OCI-LY7 (cell line): ENCODE measurements at regions not wholly inside any gene's neighbourhood (a gene's known extent, or its start where the extent isn't known, plus 50 kb on each side); places are given as distances from the start of the nearest gene placed in this dataset.

Source experiments
- BruUV-seq: library from RNA; stranded (reverse); fragments of 400-500 nt; replicated peaks from 2 replicates; lab custom pipeline; 2021; lab: Mats Ljungman, UMichigan
- CTCF ChIA-PET: fragments of 300-600 bp; sonication (Branson Sonifier 250); formaldehyde crosslinking; loops from one replicate; lab custom pipeline; 2022; ENCODE audit warnings: antibody characterized with exemption; ENCODE audit not compliant: unreplicated experiment; lab: Charles Lee
- POLR2A ChIA-PET: fragments of 300-600 bp; sonication (Branson Sonifier 250); formaldehyde crosslinking; loops from one replicate; lab custom pipeline; 2022; ENCODE audit warnings: antibody characterized with exemption; lab: Charles Lee
- DNase-seq: peaks from one replicate; pipeline ENCODE4 v3.0.0-alpha.2; 2015; ENCODE audit warnings: low spot score
- H2AFZ ChIP-seq: fragments of 200-600 bp; sonication (generic), shearing (Covaris generic); 2 replicates; pipeline ENCODE4 v1.6.1; 2014; ENCODE audit warnings: mild to moderate bottlenecking, antibody characterized with exemption, low read length, moderate library complexity
- H3K27ac ChIP-seq: fragments of 200-600 bp; sonication (generic); 2 replicates; pipeline ENCODE4 v1.5.1; 2014; ENCODE audit warnings: mixed run types, low read depth, mild to moderate bottlenecking, moderate library complexity, low read length, inconsistent platforms; ENCODE audit not compliant: poor library complexity, severe bottlenecking
- H3K36me3 ChIP-seq: fragments of 200-600 bp; sonication (generic); 2 replicates; pipeline ENCODE4 v1.6.1; 2014; ENCODE audit warnings: mild to moderate bottlenecking, antibody characterized with exemption, low read length, moderate library complexity, mixed read lengths; ENCODE audit not compliant: insufficient read depth
- H3K4me1 ChIP-seq: fragments of 200-600 bp; sonication (generic); 2 replicates; pipeline ENCODE4 v1.5.1; 2014; ENCODE audit warnings: mild to moderate bottlenecking, low read length; ENCODE audit not compliant: insufficient read depth, poor library complexity, severe bottlenecking
- H3K4me2 ChIP-seq: fragments of 200-600 bp; sonication (generic); 2 replicates; pipeline ENCODE4 v1.6.1; 2014; ENCODE audit warnings: mild to moderate bottlenecking, low read length
- H3K4me3 ChIP-seq: fragments of 200-600 bp; sonication (generic); 2 replicates; pipeline ENCODE4 v1.5.1; 2014; ENCODE audit warnings: mild to moderate bottlenecking, low read depth, low read length; ENCODE audit not compliant: poor library complexity, severe bottlenecking
- H3K79me2 ChIP-seq: fragments of 200-600 bp; sonication (generic); 2 replicates; pipeline ENCODE4 v1.6.1; 2016; ENCODE audit warnings: low read depth, mild to moderate bottlenecking, low read length, moderate library complexity, mixed read lengths; ENCODE audit not compliant: insufficient read depth
- H3K9me2 ChIP-seq: fragments of 200-600 bp; sonication (generic); 2 replicates; pipeline ENCODE4 v1.6.1; 2016; ENCODE audit warnings: mild to moderate bottlenecking, low read length, mixed read lengths; ENCODE audit not compliant: insufficient read depth
- H3K9me3 ChIP-seq: fragments of 200-600 bp; sonication (generic); 2 replicates; pipeline ENCODE4 v1.6.1; 2014; ENCODE audit warnings: mild to moderate bottlenecking, mixed run types, low read length, mixed read lengths
- H4K20me1 ChIP-seq: fragments of 200-600 bp; sonication (generic); 2 replicates; pipeline ENCODE4 v1.6.1; 2014; ENCODE audit warnings: mild to moderate bottlenecking, antibody characterized with exemption, low read length, moderate library complexity, mixed read lengths; ENCODE audit not compliant: insufficient read depth
- EZH2phosphoT487 ChIP-seq: fragments of 200-600 bp; sonication (generic); IDR thresholded peaks from 2 replicates; pipeline ENCODE4 v1.6.1; 2018; ENCODE audit warnings: low read depth, borderline replicate concordance, mild to moderate bottlenecking, mixed run types, antibody characterized with exemption, low read length, moderate library complexity, mixed read lengths
- intact Hi-C: fragments of 100-400 bp; cut with micrococcal nuclease; formaldehyde crosslinking; loops from one replicate; pipeline ENCODE4 v1.10.0; 2022; ENCODE audit not compliant: unreplicated experiment
- TF ChIP-seq, protein P1 (sequence below): fragments of 200-600 bp; sonication (generic); conservative IDR thresholded peaks from 2 replicates; pipeline ENCODE4 v1.5.1; 2014; ENCODE audit warnings: mild to moderate bottlenecking, antibody characterized with exemption, low read length, moderate library complexity, mixed read lengths

DNA sequence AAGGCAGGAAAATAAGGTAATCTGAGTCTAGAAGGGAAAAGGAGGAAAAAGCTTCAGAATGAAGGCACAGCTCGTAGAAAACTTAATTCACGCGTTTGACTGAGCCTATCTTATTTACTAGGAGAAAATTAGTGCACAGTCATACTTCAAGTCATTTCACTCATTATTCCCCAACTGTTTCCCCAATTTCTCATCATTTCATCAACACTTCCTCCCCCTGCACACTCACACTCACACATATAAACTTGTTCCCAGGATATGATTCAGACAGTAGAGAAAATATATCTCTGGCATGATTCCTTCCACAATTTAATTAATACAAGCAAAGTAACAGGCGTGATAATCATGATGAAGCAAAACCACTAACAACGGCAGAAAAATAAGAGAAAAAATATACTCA lies 94.5 kb upstream of the F13A1 start:
- intact Hi-C loops: loop anchor here (5.0 kb wide), 1 partner anchor 52 kb away; no protein-coding TSS in a partner anchor
- ChIA-PET POLR2A (interaction anchor here (0.6 to 1.3 kb wide), 2 partner anchors 25 to 1858 kb away, joined by 3 read pairs; no protein-coding TSS in a partner anchor), CTCF (no interaction called here)
- no peaks in the 10 kb centered on the region for H3K9me2 ChIP-seq
- H3K4me2 ChIP-seq: no peak overlapping the region
- no peaks in the 10 kb centered on the region for H3K36me3 ChIP-seq
- H3K4me1 ChIP-seq: peaks cover 13% of the 10 kb centered on the region
- no peak overlapping the region for H2AFZ ChIP-seq
- H3K79me2 ChIP-seq: no peaks in the 10 kb centered on the region
- H3K4me3 ChIP-seq: no peak overlapping the region
- H4K20me1 ChIP-seq: no peaks in the 10 kb centered on the region
- no TSS peak for BruUV-seq
- H3K9me3 ChIP-seq: no peaks in the 10 kb centered on the region
- TF ChIP-seq, protein P1, sequence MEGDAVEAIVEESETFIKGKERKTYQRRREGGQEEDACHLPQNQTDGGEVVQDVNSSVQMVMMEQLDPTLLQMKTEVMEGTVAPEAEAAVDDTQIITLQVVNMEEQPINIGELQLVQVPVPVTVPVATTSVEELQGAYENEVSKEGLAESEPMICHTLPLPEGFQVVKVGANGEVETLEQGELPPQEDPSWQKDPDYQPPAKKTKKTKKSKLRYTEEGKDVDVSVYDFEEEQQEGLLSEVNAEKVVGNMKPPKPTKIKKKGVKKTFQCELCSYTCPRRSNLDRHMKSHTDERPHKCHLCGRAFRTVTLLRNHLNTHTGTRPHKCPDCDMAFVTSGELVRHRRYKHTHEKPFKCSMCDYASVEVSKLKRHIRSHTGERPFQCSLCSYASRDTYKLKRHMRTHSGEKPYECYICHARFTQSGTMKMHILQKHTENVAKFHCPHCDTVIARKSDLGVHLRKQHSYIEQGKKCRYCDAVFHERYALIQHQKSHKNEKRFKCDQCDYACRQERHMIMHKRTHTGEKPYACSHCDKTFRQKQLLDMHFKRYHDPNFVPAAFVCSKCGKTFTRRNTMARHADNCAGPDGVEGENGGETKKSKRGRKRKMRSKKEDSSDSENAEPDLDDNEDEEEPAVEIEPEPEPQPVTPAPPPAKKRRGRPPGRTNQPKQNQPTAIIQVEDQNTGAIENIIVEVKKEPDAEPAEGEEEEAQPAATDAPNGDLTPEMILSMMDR: no peak
- no peak for TF ChIP-seq EZH2phosphoT487
- H3K27ac ChIP-seq: no peak overlapping the region
- no peak for DNase-seq

DNA sequence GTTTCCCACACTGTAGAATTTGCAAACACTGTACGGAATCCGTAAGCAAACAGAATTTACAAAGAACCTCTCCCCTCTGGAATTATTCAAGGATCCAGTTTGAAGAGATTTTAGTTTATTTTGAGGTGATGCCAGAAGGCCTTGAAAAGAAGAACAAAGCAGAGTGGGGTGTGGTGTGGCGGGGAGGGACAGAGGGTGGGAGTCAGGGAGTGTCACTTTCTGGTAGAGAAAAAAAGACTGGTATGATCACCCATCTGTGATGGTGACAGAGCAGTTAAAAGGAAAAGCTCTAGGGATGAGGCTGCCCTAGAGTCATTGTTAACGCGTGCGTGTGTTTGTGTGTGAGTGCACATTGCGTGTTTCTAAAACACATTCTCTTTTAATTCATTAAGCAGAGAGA lies 97.0 kb upstream of the F13A1 start:
- no peak overlapping the region for H3K4me2 ChIP-seq
- H2AFZ ChIP-seq: no peak overlapping the region
- no peaks in the 10 kb centered on the region for H3K36me3 ChIP-seq
- H4K20me1 ChIP-seq: no peaks in the 10 kb centered on the region
- no peaks in the 10 kb centered on the region for H3K4me1 ChIP-seq
- intact Hi-C loops: no loop called here
- peaks cover 6% of the 10 kb centered on the region; the same call in 1 of the 2 replicates for H3K9me3 ChIP-seq
- DNase-seq: no peak
- H3K9me2 ChIP-seq: no peaks in the 10 kb centered on the region
- H3K4me3 ChIP-seq: no peak overlapping the region
- no TSS peak for BruUV-seq
- H3K27ac ChIP-seq: no peak overlapping the region
- ChIA-PET POLR2A (interaction anchor here (0.9 to 1.5 kb wide), 3 partner anchors 8 to 40 kb away, joined by 3 to 4 read pairs (median 3); no protein-coding TSS in a partner anchor), CTCF (interaction anchor here (0.5 kb wide), 1 partner anchor 74 kb away, joined by 3 read pairs; no protein-coding TSS in a partner anchor)
- no peaks in the 10 kb centered on the region for H3K79me2 ChIP-seq
- TF ChIP-seq, protein P1: no peak
- TF ChIP-seq EZH2phosphoT487: no peak

DNA sequence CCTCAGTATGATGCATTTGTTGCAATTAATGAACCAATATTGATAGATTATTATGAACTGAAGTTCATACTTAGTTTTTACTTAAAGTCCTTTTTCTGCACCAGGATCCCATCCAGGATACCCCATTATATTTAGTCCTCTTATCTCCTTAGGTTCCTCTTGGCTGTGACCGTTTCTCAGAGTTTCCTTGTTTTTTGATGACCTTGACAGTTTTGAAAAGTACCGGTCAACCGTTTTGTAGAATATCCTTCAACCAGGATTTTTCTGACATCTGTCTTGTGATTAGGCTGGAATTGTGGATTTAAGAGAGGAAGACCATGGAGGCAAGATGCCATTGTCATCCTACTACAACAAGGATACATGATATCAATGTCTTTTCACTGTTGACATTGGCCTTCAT lies 98.0 kb upstream of the F13A1 start:
- H3K36me3 ChIP-seq: no peaks in the 10 kb centered on the region; the same call in 1 of the 2 replicates
- BruUV-seq: no TSS peak
- H3K4me2 ChIP-seq: no peak overlapping the region
- POLR2A ChIA-PET: interaction anchor here (2.6 kb wide), 1 partner anchor 11 kb away, joined by 16 read pairs; no protein-coding TSS in a partner anchor
- no peaks in the 10 kb centered on the region for H3K79me2 ChIP-seq
- no peak for TF ChIP-seq EZH2phosphoT487
- TF ChIP-seq, protein P1: no peak
- H3K4me3 ChIP-seq: no peak overlapping the region
- intact Hi-C loops: no loop called here
- H2AFZ ChIP-seq: no peak overlapping the region
- H3K27ac ChIP-seq: no peak overlapping the region
- H3K9me2 ChIP-seq: no peaks in the 10 kb centered on the region
- CTCF ChIA-PET: no interaction called here
- H4K20me1 ChIP-seq: no peaks in the 10 kb centered on the region
- peaks cover 13% of the 10 kb centered on the region for H3K9me3 ChIP-seq
- H3K4me1 ChIP-seq: no peaks in the 10 kb centered on the region
- no peak for DNase-seq
